DOHH2 (cell line): ENCODE measurements at regions not wholly inside any gene's neighbourhood (a gene's known extent, or its start where the extent isn't known, plus 50 kb on each side); places are given as distances from the start of the nearest gene placed in this dataset.

Experiments used
- H3F3A ChIP-seq: fragments of 200-600 bp; sonication (generic), shearing (Covaris generic); 2 replicates; pipeline ENCODE4 v1.6.0; 2016; ENCODE audit warnings: antibody characterized with exemption, mild to moderate bottlenecking; ENCODE audit not compliant: control insufficient read depth, insufficient read depth
- H3K27ac ChIP-seq: fragments of 200-600 bp; sonication (generic); 2 replicates; pipeline ENCODE4 v1.5.1; 2014; ENCODE audit warnings: low read depth, mild to moderate bottlenecking, low read length, moderate library complexity
- H3K27me3 ChIP-seq: fragments of 200-600 bp; sonication (generic); 2 replicates; pipeline ENCODE4 v1.6.1; 2014; ENCODE audit warnings: mild to moderate bottlenecking, low read length, mixed read lengths; ENCODE audit not compliant: control insufficient read depth
- H3K36me3 ChIP-seq: fragments of 200-600 bp; sonication (generic); 2 replicates; pipeline ENCODE4 v1.6.1; 2014; ENCODE audit warnings: mild to moderate bottlenecking, low read length, moderate library complexity, mixed read lengths; ENCODE audit not compliant: control insufficient read depth
- H3K4me1 ChIP-seq: fragments of 200-600 bp; sonication (generic); 2 replicates; pipeline ENCODE4 v1.6.1; 2014; ENCODE audit warnings: mild to moderate bottlenecking, low read length, mixed read lengths; ENCODE audit not compliant: control insufficient read depth
- H3K4me2 ChIP-seq: fragments of 200-600 bp; sonication (generic); 2 replicates; pipeline ENCODE4 v1.6.0; 2014; ENCODE audit warnings: mild to moderate bottlenecking, low read length, moderate library complexity
- H3K4me3 ChIP-seq: fragments of 200-600 bp; sonication (generic); 2 replicates; pipeline ENCODE4 v1.5.1; 2014; ENCODE audit warnings: mild to moderate bottlenecking, low read length, mixed read lengths
- H3K79me2 ChIP-seq: fragments of 200-600 bp; sonication (generic); 2 replicates; pipeline ENCODE4 v1.6.1; 2014; ENCODE audit warnings: mild to moderate bottlenecking, low read length, mixed read lengths; ENCODE audit not compliant: control insufficient read depth
- H3K9me2 ChIP-seq: fragments of 200-600 bp; sonication (generic); replicated peaks from 2 replicates; pipeline ENCODE4 v1.6.1; 2014; ENCODE audit warnings: mild to moderate bottlenecking, low read length, mixed read lengths; ENCODE audit not compliant: control insufficient read depth
- H3K9me3 ChIP-seq: fragments of 200-600 bp; sonication (generic); 2 replicates; pipeline ENCODE4 v1.6.1; 2014; ENCODE audit warnings: antibody characterized with exemption, low read length, mixed read lengths; ENCODE audit not compliant: control insufficient read depth, insufficient read depth
- H4K20me1 ChIP-seq: fragments of 200-600 bp; sonication (generic); 2 replicates; pipeline ENCODE4 v1.6.0; 2014; ENCODE audit warnings: low read depth, mild to moderate bottlenecking, antibody characterized with exemption, low read length, moderate library complexity; ENCODE audit not compliant: control insufficient read depth, insufficient read depth
- EZH2phosphoT487 ChIP-seq: fragments of 200-600 bp; sonication (generic); IDR thresholded peaks from 2 replicates; pipeline ENCODE4 v1.6.1; 2017; ENCODE audit warnings: borderline replicate concordance, mild to moderate bottlenecking, antibody characterized with exemption, low read length, moderate library complexity, mixed read lengths
- TF ChIP-seq, protein P1 (sequence below): fragments of 200-600 bp; sonication (generic); IDR thresholded peaks from one replicate; pipeline ENCODE4 v1.5.1; 2014; ENCODE audit warnings: antibody characterized with exemption, mild to moderate bottlenecking, low read depth, low read length; ENCODE audit not compliant: poor library complexity, severe bottlenecking

DNA sequence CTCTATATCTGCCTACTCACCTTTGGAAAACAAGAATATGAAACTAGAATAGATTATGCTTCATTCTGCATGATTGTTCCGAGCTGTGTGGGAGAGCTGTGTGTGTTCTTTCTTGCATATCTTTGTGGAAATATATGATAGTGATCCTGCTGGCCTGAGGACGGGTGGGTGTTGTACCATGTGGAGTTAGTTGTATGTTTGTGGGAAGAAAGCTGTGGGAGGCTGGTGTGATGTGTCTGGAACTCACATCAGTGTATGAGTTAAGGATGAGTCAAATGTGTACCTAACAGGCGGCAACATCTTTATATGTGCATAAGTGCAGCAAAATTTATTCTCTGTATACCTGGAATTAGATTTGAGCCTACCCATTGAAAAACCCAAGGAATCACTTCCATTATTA is 208.1 kb upstream of the ADGRL3 start:
- no peaks in the 10 kb centered on the region for H3F3A ChIP-seq
- H3K79me2 ChIP-seq: no peaks in the 10 kb centered on the region
- H3K4me3 ChIP-seq: no peak overlapping the region
- no peak overlapping the region for H3K4me2 ChIP-seq
- H3K27ac ChIP-seq: no peak overlapping the region
- no peaks in the 10 kb centered on the region for H3K9me2 ChIP-seq
- no peaks in the 10 kb centered on the region for H3K9me3 ChIP-seq
- H3K4me1 ChIP-seq: no peaks in the 10 kb centered on the region
- H3K36me3 ChIP-seq: no peaks in the 10 kb centered on the region
- H3K27me3 ChIP-seq: no peaks in the 10 kb centered on the region
- no peak for TF ChIP-seq EZH2phosphoT487
- TF ChIP-seq, protein P1, sequence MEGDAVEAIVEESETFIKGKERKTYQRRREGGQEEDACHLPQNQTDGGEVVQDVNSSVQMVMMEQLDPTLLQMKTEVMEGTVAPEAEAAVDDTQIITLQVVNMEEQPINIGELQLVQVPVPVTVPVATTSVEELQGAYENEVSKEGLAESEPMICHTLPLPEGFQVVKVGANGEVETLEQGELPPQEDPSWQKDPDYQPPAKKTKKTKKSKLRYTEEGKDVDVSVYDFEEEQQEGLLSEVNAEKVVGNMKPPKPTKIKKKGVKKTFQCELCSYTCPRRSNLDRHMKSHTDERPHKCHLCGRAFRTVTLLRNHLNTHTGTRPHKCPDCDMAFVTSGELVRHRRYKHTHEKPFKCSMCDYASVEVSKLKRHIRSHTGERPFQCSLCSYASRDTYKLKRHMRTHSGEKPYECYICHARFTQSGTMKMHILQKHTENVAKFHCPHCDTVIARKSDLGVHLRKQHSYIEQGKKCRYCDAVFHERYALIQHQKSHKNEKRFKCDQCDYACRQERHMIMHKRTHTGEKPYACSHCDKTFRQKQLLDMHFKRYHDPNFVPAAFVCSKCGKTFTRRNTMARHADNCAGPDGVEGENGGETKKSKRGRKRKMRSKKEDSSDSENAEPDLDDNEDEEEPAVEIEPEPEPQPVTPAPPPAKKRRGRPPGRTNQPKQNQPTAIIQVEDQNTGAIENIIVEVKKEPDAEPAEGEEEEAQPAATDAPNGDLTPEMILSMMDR: no peak
- H4K20me1 ChIP-seq: no peaks in the 10 kb centered on the region

DNA sequence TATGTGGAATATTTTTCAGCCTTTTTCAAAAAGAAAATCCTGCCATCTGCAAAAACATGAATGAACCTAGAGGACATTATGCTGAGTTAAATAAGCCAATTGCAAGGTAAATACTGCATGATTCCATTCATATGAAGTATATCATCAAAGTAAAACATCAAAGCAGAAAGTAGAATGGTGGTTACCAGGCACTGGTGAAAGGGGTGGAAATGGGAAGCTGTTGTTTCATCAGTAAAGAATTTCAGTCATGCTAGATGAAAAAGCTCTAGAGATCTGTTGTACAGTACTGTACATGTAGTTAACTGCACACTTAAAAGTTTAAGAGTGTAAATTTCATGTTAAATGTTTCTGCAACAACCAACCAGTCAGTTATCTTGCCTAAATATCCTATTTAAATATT is 196.8 kb upstream of the ADGRL3 start:
- no peak overlapping the region for H3K4me3 ChIP-seq
- H3K79me2 ChIP-seq: no peaks in the 10 kb centered on the region
- no peaks in the 10 kb centered on the region for H3K36me3 ChIP-seq
- no peaks in the 10 kb centered on the region for H3K9me2 ChIP-seq
- H4K20me1 ChIP-seq: no peaks in the 10 kb centered on the region
- H3K27me3 ChIP-seq: no peaks in the 10 kb centered on the region
- no peak overlapping the region for H3K4me2 ChIP-seq
- no peaks in the 10 kb centered on the region for H3F3A ChIP-seq
- no peaks in the 10 kb centered on the region for H3K4me1 ChIP-seq
- H3K9me3 ChIP-seq: no peaks in the 10 kb centered on the region; the same call in 1 of the 2 replicates
- H3K27ac ChIP-seq: no peak overlapping the region
- TF ChIP-seq, protein P1: no peak

DNA sequence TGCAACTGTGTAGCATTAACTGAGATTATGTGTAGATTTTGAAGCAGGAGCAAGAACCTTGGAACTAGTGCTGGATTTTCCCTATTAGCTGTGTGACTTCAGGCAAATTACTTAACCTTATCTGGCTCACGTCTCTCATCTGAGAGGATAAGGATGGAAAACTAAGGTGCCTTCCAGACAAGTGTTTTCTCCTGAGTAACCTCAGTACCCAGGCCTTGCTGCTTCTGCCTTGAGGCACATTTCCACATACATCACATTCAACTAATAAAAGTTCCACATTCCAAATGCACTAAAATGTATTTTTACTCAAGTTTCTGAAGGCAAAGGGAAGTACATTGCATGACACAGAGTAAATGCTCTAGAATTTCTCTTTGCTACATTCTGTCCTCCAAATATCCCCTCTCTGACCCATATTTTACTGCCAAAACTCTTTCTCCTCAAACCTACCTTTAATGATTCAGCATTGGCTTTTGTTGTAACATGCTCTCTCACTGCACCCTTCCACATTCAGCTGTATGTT is 195.4 kb upstream of the ADGRL3 start:
- Histone ChIP-seq H4K20me1 (no peaks in the 10 kb centered on the region), H3K79me2 (no peaks in the 10 kb centered on the region), H3K9me2 (no peaks in the 10 kb centered on the region), H3K4me3 (no peak overlapping the region), H3K9me3 (no peaks in the 10 kb centered on the region; the same call in 1 of the 2 replicates), H3K27ac (no peak overlapping the region), H3F3A (no peaks in the 10 kb centered on the region), H3K4me1 (no peaks in the 10 kb centered on the region), H3K27me3 (no peaks in the 10 kb centered on the region), H3K4me2 (no peak overlapping the region), H3K36me3 (no peaks in the 10 kb centered on the region)
- TF ChIP-seq, protein P1: no peak
- no peak for TF ChIP-seq EZH2phosphoT487
